DMS53 treated with DMSO at 0.1 percent for 48 hours (cell line): ENCODE measurements at regions not wholly inside any gene's neighbourhood (a gene's known extent, or its start where the extent isn't known, plus 50 kb on each side); places are given as distances from the start of the nearest gene placed in this dataset.
A peak's percentile ranks its signal among the peaks of the same experiment; 100 is the strongest.

Experiments
- DNase-seq: peaks from one replicate; lab custom pipeline; 2025; ENCODE audit not compliant: unreplicated experiment; lab: John Stamatoyannopoulos, UW

- DNase-seq, result peak; percentile 7
Observed at GRCh38 chr2:43088143-43089073, 138.0 kb downstream of the ZFP36L2 start.

- no peak for DNase-seq
Observed at GRCh38 chr2:43087413-43087812, 139.0 kb downstream of the ZFP36L2 start.

DNA sequence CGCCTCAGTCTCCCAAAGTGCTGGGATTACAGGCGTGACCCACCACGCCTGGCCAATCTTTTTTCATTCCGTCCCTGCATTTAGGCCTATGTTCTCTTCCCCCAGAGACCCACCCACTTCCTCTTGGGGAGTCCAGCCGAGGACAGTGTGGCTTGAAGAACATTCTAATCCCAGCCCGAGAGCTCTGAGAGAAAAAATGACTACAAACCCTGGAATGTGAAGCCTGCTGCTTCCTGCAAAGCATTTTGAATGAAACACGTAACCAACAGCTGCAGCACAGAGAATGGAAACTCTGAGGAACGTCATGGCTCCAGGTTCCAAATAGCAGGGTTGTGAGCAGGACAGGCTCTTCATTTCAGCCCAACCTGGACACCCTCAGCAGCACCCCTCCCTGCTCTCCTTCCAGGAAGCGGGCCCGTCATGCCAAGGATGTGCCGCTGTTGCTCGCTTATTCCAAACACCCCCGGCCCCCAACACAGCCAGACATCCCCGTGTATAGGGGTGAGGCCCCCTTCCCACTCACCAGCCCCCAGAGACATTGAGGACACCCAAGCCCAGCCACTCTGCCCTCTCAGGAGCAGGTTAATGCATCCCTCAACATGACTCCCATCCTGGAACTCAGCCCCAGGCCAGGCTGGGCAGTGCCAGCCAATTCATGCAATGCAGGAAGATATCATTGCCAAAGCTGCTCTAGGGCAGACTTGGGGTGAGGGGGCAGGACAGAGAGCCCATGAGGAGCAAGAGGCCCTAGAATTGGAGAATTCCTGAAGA lies 139.8 kb downstream of the ZFP36L2 start:
- DNase-seq, result no peak

DNA sequence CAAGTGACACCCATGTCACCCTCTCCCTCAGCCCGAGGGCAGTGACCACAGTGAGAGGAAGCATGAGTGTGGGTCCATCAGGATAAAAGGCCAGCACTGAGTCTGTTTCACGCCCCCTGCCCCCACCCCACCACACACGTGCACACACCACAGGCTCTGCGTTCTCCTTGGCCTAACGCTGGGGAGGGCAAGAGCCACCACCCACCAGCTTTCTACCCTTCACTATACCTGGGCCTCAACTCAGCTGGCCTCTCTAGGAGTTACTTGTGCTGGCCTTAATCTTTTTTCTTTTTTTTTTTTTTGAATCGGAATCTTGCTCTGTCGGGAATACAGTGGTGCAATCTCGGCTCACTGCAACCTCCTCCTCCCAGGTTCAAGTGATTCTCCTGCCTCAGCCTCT lies 140.5 kb downstream of the ZFP36L2 start:
- no peak for DNase-seq

- DNase-seq, result no peak
Observed at GRCh38 chr2:43085505-43085904, 140.9 kb downstream of the ZFP36L2 start.

GRCh38 chr2:43084699-43085091 lies 141.7 kb downstream of the ZFP36L2 start:
- no peak for DNase-seq

GRCh38 chr2:43083710-43084698 lies 142.4 kb downstream of the ZFP36L2 start:
- no peak for DNase-seq

GRCh38 chr2:43082903-43083677 lies 143.3 kb downstream of the ZFP36L2 start:
- no peak for DNase-seq

DNA sequence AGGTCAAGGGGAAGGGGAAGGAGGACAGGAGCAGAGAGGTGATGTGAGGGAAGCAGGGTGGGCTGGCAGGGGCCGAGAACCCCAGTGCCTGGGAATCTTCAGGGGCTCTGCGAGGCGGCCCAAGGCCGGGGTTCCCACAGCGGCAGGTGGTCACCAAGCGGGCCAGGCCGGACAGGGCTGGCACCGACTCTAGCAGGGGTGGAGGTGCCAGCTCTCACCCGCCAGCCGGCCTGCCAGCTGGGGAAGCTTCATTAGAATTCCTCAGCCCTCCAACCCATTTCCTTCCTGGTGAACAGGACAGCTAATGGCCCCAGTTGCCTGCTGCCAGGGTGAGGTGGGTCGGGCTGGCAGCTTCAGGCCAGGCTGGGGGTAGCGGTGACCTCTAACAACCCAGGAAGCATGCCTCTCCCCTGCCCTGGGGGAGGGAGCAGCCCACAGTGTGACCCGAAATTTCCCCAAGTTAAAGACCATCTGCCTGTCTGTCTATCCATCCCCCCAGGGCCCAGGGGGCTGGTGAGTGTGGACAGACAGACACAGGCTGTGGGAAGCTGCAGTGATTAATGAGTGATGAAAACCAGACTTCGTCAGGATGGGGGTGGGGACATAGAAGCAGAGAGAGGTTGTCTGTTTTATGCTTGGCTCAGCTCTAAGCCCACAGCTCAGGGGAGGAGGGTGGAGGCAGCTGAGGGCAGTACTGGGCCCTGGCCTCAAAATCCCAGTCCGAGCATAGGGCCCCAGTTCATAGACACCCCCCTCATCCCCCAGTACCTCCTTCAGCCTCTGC lies 144.1 kb downstream of the ZFP36L2 start:
- no peak for DNase-seq

GRCh38 chr2:43081131-43081765 lies 145.2 kb downstream of the ZFP36L2 start:
- DNase-seq, result no peak

GRCh38 chr2:43080571-43081021 lies 145.8 kb downstream of the ZFP36L2 start:
- DNase-seq, result no peak

DNA sequence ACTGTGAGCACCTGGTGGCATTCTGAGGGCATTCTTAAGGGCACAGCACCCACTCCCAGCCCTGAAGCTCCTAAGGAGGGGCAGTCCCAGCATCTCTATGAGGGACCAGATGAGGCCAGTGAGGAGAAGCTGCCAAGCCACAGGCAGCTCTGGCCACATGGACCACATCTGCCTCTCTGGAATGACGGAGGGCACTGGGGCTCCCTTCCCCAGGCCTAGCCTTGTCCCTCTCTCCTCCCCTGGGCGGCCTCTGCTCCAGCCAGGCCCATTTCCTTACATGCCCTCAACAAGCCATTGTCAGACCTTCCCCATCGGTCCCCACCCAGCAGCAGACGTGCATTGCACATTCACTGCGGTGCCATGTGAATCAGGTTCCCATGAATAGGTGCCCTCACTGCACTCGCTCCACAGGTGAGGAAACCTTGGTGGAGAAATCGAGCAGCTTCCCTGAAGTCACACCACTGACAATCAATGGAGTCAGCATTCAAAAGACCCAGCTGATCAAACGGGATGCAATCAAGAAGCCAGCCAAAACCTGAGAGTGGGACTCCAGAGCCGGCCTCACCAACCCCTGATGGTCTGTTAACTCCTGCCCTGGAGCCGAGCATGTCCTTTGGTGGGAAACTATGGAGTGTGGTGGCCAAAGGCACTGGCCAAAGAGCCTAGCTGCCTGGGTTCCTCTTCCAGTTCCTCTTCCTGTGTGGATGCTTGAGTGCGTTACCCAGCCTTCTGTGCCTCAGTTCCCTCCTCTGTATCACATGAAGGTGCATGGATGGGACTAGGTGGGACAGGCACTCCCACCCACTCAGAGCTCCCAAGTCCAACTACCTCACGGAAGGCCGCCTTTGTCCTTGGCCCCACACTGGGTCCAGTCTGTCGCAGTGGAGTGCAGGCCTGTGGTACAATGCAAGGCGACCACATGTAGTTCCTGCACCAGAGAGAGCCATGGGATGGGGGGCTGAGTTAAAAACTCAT lies 147.3 kb downstream of the ZFP36L2 start:
- DNase-seq, result no peak

GRCh38 chr2:43078301-43078700 lies 148.1 kb downstream of the ZFP36L2 start:
- DNase-seq, result no peak

DNA sequence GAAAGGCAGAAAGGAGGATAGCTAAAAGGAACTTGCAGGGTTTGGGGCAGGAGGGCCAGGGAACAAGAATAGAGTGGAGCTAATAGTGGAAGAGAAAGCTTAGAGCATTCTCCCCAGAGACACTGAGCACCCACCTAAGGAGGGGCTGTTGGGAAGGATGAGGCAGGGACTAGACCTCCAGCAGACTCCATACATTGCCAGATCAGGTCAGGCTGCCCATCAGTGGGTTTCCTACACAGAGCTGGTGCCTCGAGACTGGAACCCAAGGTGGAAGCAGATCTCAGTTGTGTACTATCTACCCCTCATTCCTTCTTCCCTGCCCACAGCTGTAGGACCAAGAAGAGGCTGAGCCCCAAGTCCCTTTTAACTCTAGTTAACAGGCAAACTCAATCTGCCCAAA lies 148.5 kb downstream of the ZFP36L2 start:
- DNase-seq, result no peak

DNA sequence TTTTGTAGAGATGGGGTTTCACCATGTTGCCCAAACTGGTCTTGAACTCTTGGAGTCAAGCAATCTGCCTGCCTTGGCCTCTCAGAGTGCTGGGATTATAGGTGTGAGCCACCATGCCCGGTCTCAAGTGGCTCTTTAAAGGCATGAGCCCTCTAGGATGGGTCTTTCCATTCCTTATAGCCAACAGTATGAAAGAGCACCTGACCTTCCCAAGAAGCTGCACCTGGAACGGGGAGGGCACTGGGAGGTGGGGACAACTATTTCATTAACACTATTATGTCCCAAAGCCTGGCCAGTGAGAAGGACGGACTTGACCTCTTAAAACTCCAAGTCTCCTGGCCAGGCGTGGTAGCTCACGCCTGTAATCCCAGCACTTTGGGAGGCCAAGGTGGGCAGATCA lies 149.7 kb downstream of the ZFP36L2 start:
- DNase-seq, result no peak

DNA sequence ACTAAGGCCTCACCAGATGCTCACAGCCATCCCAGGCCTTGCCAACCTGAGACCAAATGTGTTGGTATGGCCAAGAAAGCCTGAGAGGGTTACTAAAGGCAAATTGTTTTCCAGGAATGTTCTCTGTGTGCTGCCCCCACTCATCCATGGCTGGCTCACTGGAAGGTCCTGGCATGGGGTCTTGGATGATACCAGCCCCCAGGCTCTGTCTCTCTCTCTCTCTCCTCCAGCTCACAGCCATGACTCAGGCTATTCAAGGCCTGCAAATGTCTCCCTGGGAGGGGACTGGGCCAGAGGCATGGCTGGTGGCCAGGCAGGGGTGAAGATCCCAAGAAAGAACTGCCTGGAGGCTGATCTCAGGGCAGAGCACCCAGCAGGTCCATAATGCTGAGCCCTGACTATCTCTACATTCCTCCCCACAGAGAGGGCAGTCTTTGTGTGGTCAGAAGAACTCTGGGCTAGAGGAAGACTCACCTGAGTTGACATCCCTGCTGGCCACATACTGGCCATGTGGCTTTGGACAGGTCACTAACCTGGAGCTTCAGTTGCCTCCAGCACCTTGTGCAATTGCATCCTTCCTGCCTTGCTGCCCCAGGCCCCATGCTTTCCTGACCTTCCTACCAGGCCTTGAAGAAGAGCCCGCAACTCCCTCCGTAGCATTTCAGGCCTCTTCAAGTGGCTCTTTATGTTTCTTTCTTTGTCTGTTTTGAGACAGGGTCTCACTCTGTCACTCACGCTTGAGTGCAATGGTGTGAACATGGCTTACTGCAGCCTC lies 150.4 kb downstream of the ZFP36L2 start:
- DNase-seq, result no peak

DNA sequence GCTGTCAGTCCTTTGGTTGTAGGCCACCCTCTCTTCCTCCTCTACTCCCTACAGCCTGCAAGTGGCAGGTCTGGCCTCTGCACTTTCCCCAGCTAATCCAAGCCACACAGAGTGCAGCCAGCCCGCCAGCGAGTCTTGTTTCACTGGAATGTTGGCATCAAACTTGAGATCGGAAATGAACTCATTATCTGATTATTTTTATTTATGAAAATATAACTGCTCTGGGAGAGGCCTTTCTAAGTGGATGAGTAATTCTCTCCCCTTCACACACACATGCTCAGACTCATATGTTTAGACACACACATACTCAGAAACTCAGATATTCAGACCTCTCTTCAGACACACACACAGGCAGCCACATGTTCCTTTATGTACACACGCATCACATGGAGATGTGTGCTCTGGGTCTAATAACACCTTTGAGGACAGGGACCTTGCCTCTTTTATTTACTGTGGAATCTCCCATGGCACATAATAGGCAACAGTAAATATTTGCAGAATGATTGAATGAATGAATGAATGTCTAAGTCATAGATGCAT lies 151.3 kb downstream of the ZFP36L2 start:
- peak; percentile 55 for DNase-seq
